A204.1 (cell line): ENCODE measurements at regions not wholly inside any gene's neighbourhood (a gene's known extent, or its start where the extent isn't known, plus 50 kb on each side); places are given as distances from the start of the nearest gene placed in this dataset.

ENCODE experiments used
- FAIRE-seq: peaks from 2 replicates; lab custom pipeline; 2012; peaks lifted over from hg19 to GRCh38; lab: Jason Lieb, UNC

- FAIRE-seq, result no peak
These were observed 146.7 kb upstream of the RAI14 start for GRCh38 chr5:34509392-34509791.

GRCh38 chr5:34510002-34510401 lies 146.1 kb upstream of the RAI14 start:
- FAIRE-seq, result no peak

- no peak for FAIRE-seq
These were observed 145.1 kb upstream of the RAI14 start for GRCh38 chr5:34511063-34511462.

GRCh38 chr5:34511481-34511880 lies 144.6 kb upstream of the RAI14 start:
- FAIRE-seq, result no peak

GRCh38 chr5:34511915-34512314 lies 144.2 kb upstream of the RAI14 start:
- no peak for FAIRE-seq

- no peak for FAIRE-seq
These were observed 140.0 kb upstream of the RAI14 start for GRCh38 chr5:34516166-34516565.

- no peak for FAIRE-seq
These were observed 139.4 kb upstream of the RAI14 start for GRCh38 chr5:34516686-34517085.

GRCh38 chr5:34517249-34517648 lies 138.9 kb upstream of the RAI14 start:
- FAIRE-seq, result no peak

GRCh38 chr5:34519489-34520220 lies 136.5 kb upstream of the RAI14 start:
- no peak for FAIRE-seq

- FAIRE-seq, result no peak
These were observed 134.4 kb upstream of the RAI14 start for GRCh38 chr5:34521628-34522290.

GRCh38 chr5:34522599-34523386 lies 133.3 kb upstream of the RAI14 start:
- peak; percentile 77 for FAIRE-seq

GRCh38 chr5:34523387-34523726 lies 132.8 kb upstream of the RAI14 start:
- FAIRE-seq, result no peak

GRCh38 chr5:34524123-34524522 lies 132.0 kb upstream of the RAI14 start:
- no peak for FAIRE-seq

- no peak for FAIRE-seq
These were observed 130.4 kb upstream of the RAI14 start for GRCh38 chr5:34525761-34526160.

GRCh38 chr5:34526682-34527305 lies 129.3 kb upstream of the RAI14 start:
- FAIRE-seq, result no peak

GRCh38 chr5:34529581-34530331 lies 126.4 kb upstream of the RAI14 start:
- FAIRE-seq, result no peak

GRCh38 chr5:34530637-34531036 lies 125.5 kb upstream of the RAI14 start:
- no peak for FAIRE-seq

GRCh38 chr5:34531751-34532360 lies 124.3 kb upstream of the RAI14 start:
- FAIRE-seq, result no peak

GRCh38 chr5:34533582-34534522 lies 122.3 kb upstream of the RAI14 start:
- no peak for FAIRE-seq

- FAIRE-seq, result no peak
These were observed 121.5 kb upstream of the RAI14 start for GRCh38 chr5:34534523-34535103.
